ENCODE measurements at regions not wholly inside any gene's neighbourhood (a gene's known extent, or its start where the extent isn't known, plus 50 kb on each side); places are given as distances from the start of the nearest gene placed in this dataset.
A peak's percentile ranks its signal among the peaks of the same experiment; 100 is the strongest.

DNA sequence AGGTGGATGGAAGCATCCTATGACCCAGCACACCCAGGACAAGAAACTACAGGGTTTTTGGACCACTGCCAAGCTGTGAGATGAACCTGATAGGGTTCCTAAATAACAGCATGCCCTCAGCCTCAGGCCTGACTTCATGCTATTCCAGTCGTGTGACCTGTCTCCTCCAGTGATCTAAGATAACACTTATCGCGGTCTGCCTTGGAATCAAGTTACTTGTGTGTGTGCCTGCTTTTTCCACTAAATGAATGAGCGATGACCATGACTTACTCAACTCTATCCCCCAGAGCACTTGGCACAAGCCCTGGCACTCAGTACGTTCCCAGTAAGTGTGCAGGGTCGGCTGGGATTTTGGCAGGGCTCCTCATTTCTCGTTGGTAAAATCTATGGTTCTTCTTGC lies 172.7 kb upstream of the TP63 start:
- H3K9me3 Mint-ChIP-seq: peaks cover 0 to 10% (median 2%) of the 10 kb centered on the region in 9 donors
- POLR2A ChIA-PET: no interaction called here
- ATAC-seq (no peak), DNase-seq (no peak)
- no peak overlapping the region for H3K4me3 Mint-ChIP-seq
- H3K36me3 Mint-ChIP-seq: peaks cover 0 to 8% (median 7%) of the 10 kb centered on the region in 3 donors
- no peaks in the 10 kb centered on the region for H3K27me3 Mint-ChIP-seq
- no peak overlapping the region for H3K27ac Mint-ChIP-seq
- H3K4me1 Mint-ChIP-seq: peaks cover 0 to 3% (median 0%) of the 10 kb centered on the region in 4 donors

GRCh38 chr3:189459231-189459630 lies 172.0 kb upstream of the TP63 start:
- Mint-ChIP-seq H3K4me1 (peaks cover 0 to 5% (median 0%) of the 10 kb centered on the region in 4 donors), H3K27me3 (no peaks in the 10 kb centered on the region), H3K9me3 (peaks cover 0 to 10% (median 2%) of the 10 kb centered on the region in 9 donors), H3K27ac (no peak overlapping the region), H3K36me3 (peaks cover 0 to 8% (median 7%) of the 10 kb centered on the region in 3 donors), H3K4me3 (no peak overlapping the region)
- no peak for DNase-seq
- ATAC-seq: no peak
- POLR2A ChIA-PET: no interaction called here

GRCh38 chr3:189460511-189460910 lies 170.7 kb upstream of the TP63 start:
- POLR2A ChIA-PET: no interaction called here
- H3K4me1 Mint-ChIP-seq: peaks cover 0 to 5% (median 0%) of the 10 kb centered on the region in 4 donors
- H3K27ac Mint-ChIP-seq: no peak overlapping the region
- no peak overlapping the region for H3K4me3 Mint-ChIP-seq
- H3K27me3 Mint-ChIP-seq: no peaks in the 10 kb centered on the region
- H3K9me3 Mint-ChIP-seq: peaks cover 0 to 6% (median 0%) of the 10 kb centered on the region in 9 donors
- H3K36me3 Mint-ChIP-seq: peaks cover 0 to 7% (median 3%) of the 10 kb centered on the region in 3 donors
- no peak for ATAC-seq
- DNase-seq: no peak

DNA sequence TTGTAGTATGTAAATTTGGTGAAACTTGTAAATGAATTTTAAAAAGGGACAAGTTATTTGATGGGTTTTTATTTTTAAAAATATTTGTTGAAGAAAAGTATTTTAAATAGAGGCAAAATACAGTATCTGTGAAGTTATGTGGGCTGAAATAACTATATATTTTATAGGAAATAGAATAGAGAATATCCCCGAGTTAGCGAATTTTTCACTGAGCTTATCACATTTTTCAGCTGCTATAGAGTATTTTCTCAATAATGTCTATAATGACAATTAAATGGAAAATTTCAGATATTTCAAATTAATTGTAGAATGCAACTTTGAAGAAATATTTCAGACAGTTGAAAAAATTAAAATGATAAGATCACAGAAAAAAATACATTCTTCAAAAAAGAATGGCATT lies 166.4 kb upstream of the TP63 start:
- Mint-ChIP-seq H3K4me1 (peaks cover 0 to 2% (median under 1%) of the 10 kb centered on the region in 4 donors), H3K27ac (no peak overlapping the region), H3K9me3 (peaks cover 0 to 2% (median 0%) of the 10 kb centered on the region in 9 donors), H3K27me3 (no peaks in the 10 kb centered on the region), H3K36me3 (peaks cover 0 to 3% (median 0%) of the 10 kb centered on the region in 3 donors), H3K4me3 (no peak overlapping the region)
- no peak for DNase-seq
- POLR2A ChIA-PET: no interaction called here
- ATAC-seq: no peak

DNA sequence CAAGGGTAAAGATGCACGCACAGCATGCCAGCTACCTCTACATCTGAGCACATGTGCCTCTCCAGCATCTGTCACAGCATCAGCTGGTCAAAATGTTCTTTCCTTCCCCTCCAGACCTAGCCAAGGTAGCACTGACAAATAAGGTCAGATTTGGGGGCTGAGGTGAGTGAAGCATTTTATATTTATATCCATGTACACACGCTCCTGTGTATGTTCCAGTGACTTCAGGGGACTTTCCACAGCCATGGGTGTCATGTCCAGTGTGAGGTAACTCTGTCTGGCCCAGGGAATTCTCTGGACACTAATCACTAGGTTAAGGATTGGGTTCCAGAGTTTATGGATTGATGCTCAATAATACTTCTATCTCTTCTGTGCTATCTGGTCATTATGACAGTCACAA lies 165.2 kb upstream of the TP63 start:
- no peak for DNase-seq
- H3K4me3 Mint-ChIP-seq: no peak overlapping the region
- no peaks in the 10 kb centered on the region for H3K27me3 Mint-ChIP-seq
- peaks cover 0 to 4% (median under 1%) of the 10 kb centered on the region in 4 donors for H3K4me1 Mint-ChIP-seq
- peaks cover 0 to 2% (median 0%) of the 10 kb centered on the region in 9 donors for H3K9me3 Mint-ChIP-seq
- POLR2A ChIA-PET: no interaction called here
- no peak overlapping the region for H3K27ac Mint-ChIP-seq
- peaks cover 0 to 3% (median 0%) of the 10 kb centered on the region in 3 donors for H3K36me3 Mint-ChIP-seq
- no peak for ATAC-seq

GRCh38 chr3:189467451-189467850 lies 163.7 kb upstream of the TP63 start:
- no peak overlapping the region for H3K27ac Mint-ChIP-seq
- no peaks in the 10 kb centered on the region for H3K9me3 Mint-ChIP-seq
- H3K4me3 Mint-ChIP-seq: no peak overlapping the region
- POLR2A ChIA-PET: no interaction called here
- peaks cover 0 to 4% (median under 1%) of the 10 kb centered on the region in 4 donors for H3K4me1 Mint-ChIP-seq
- H3K27me3 Mint-ChIP-seq: no peaks in the 10 kb centered on the region
- no peaks in the 10 kb centered on the region for H3K36me3 Mint-ChIP-seq
- no peak for ATAC-seq
- no peak for DNase-seq

- POLR2A ChIA-PET: no interaction called here
Observed at GRCh38 chr3:189474944-189475343, 156.2 kb upstream of the TP63 start.

GRCh38 chr3:189477614-189478013 lies 153.6 kb upstream of the TP63 start:
- Mint-ChIP-seq H3K27ac (no peak overlapping the region), H3K4me1 (no peaks in the 10 kb centered on the region), H3K27me3 (no peaks in the 10 kb centered on the region), H3K4me3 (no peak overlapping the region), H3K9me3 (peaks cover 0 to 9% (median 6%) of the 10 kb centered on the region in 9 donors), H3K36me3 (peaks cover 0 to 12% (median 7%) of the 10 kb centered on the region in 3 donors)
- POLR2A ChIA-PET: no interaction called here
- ATAC-seq (no peak), DNase-seq (no peak)

More at GRCh38 chr3:189474944-189475343, 156.2 kb upstream of the TP63 start:
- Mint-ChIP-seq H3K4me3 (no peak overlapping the region), H3K27ac (no peak overlapping the region), H3K36me3 (peaks cover 0 to 2% (median 0%) of the 10 kb centered on the region in 3 donors), H3K9me3 (no peaks in the 10 kb centered on the region), H3K4me1 (peaks cover 0 to 2% (median 0%) of the 10 kb centered on the region in 4 donors), H3K27me3 (no peaks in the 10 kb centered on the region)
- DNase-seq (no peak), ATAC-seq (no peak)

GRCh38 chr3:189486556-189486955 lies 144.6 kb upstream of the TP63 start:
- peaks cover 0 to 17% (median 8%) of the 10 kb centered on the region in 9 donors for H3K9me3 Mint-ChIP-seq
- DNase-seq (no peak), ATAC-seq (no peak)
- no peak overlapping the region for H3K27ac Mint-ChIP-seq
- no peak overlapping the region for H3K4me3 Mint-ChIP-seq
- POLR2A ChIA-PET: no interaction called here
- H3K4me1 Mint-ChIP-seq: no peaks in the 10 kb centered on the region
- H3K27me3 Mint-ChIP-seq: no peaks in the 10 kb centered on the region
- peaks cover 0 to 13% (median 7%) of the 10 kb centered on the region in 3 donors for H3K36me3 Mint-ChIP-seq

GRCh38 chr3:189488241-189488767 lies 142.9 kb upstream of the TP63 start:
- no peak overlapping the region for H3K4me3 Mint-ChIP-seq
- DNase-seq: no peak
- H3K9me3 Mint-ChIP-seq: peaks cover 0 to 8% (median 4%) of the 10 kb centered on the region in 9 donors
- no peaks in the 10 kb centered on the region for H3K4me1 Mint-ChIP-seq
- H3K27me3 Mint-ChIP-seq: no peaks in the 10 kb centered on the region
- peaks cover 0 to 4% (median 3%) of the 10 kb centered on the region in 3 donors for H3K36me3 Mint-ChIP-seq
- peak overlapping the region in 1 of 10 donors; percentile 1 for H3K27ac Mint-ChIP-seq
- POLR2A ChIA-PET: no interaction called here
- ATAC-seq: no peak

GRCh38 chr3:189490337-189490736 lies 140.9 kb upstream of the TP63 start:
- no peak for DNase-seq
- POLR2A ChIA-PET: no interaction called here
- H3K36me3 Mint-ChIP-seq: peaks cover 0 to 5% (median 4%) of the 10 kb centered on the region in 3 donors
- peaks cover 0 to 7% (median 2%) of the 10 kb centered on the region in 9 donors for H3K9me3 Mint-ChIP-seq
- ATAC-seq: no peak
- H3K4me1 Mint-ChIP-seq: no peaks in the 10 kb centered on the region
- no peak overlapping the region for H3K4me3 Mint-ChIP-seq
- no peaks in the 10 kb centered on the region for H3K27me3 Mint-ChIP-seq
- H3K27ac Mint-ChIP-seq: no peak overlapping the region

DNA sequence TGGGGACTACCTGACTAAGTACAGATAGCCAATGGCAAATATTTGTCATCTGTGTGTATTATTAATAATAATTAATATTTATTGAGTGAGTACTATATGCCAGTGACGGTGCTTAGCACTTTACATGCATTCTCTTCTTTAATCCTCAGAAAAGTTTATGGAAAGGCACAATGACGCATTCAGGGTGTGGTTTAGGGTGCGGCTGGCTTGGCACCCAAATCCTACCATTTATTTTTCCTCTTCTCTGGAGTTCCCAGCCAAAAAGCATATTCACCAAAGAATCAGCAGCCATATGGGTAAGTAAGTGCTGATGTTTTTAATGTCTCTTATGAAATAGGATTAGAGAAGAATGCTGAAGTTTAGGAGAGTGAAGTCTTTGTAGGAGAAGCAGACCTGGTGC lies 140.4 kb upstream of the TP63 start:
- Mint-ChIP-seq H3K27ac (no peak overlapping the region), H3K4me1 (no peaks in the 10 kb centered on the region), H3K27me3 (no peaks in the 10 kb centered on the region), H3K4me3 (no peak overlapping the region), H3K36me3 (peaks cover 0 to 5% (median 0%) of the 10 kb centered on the region in 3 donors), H3K9me3 (peaks cover 0 to 5% (median 0%) of the 10 kb centered on the region in 9 donors)
- POLR2A ChIA-PET: no interaction called here
- no peak for ATAC-seq
- no peak for DNase-seq

DNA sequence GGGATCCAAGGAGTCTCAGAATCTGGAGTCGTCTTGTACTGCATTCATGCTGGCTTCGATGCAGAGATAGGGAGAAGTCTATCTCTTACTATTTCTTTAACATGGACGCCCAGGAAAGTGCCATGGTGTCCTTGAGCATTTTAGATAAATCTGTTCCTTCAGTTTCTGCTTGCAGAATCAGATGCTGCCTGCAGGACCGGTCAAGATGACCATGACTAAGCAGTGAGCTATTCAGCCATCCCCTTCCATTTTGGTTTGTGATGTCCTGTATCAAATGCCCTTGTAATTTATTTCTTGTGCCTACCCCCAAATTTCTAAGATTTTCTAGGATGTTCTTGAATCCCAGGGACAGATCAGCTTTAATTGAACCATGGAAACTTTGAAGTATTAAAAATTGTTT lies 139.4 kb upstream of the TP63 start:
- no peak for ATAC-seq
- H3K27me3 Mint-ChIP-seq: no peaks in the 10 kb centered on the region
- peaks cover 0 to 5% (median 0%) of the 10 kb centered on the region in 3 donors for H3K36me3 Mint-ChIP-seq
- no peak overlapping the region for H3K4me3 Mint-ChIP-seq
- POLR2A ChIA-PET: no interaction called here
- no peak for DNase-seq
- H3K9me3 Mint-ChIP-seq: no peaks in the 10 kb centered on the region
- H3K4me1 Mint-ChIP-seq: no peaks in the 10 kb centered on the region
- no peak overlapping the region for H3K27ac Mint-ChIP-seq

GRCh38 chr3:189493271-189493670 lies 137.9 kb upstream of the TP63 start:
- Mint-ChIP-seq H3K36me3 (peaks cover 0 to 5% (median 0%) of the 10 kb centered on the region in 3 donors), H3K9me3 (peaks cover 0 to 4% (median 0%) of the 10 kb centered on the region in 9 donors), H3K4me3 (no peak overlapping the region), H3K4me1 (no peaks in the 10 kb centered on the region), H3K27me3 (no peaks in the 10 kb centered on the region), H3K27ac (no peak overlapping the region)
- ATAC-seq: no peak
- DNase-seq: no peak
- POLR2A ChIA-PET: no interaction called here

Data from naive thymus-derived CD8-positive, alpha-beta T cell (primary cell).